IPS-15b (cell line): ENCODE measurements at regions not wholly inside any gene's neighbourhood (a gene's known extent, or its start where the extent isn't known, plus 50 kb on each side); places are given as distances from the start of the nearest gene placed in this dataset.

Source experiments
- H3K27me3 ChIP-seq: one replicate; pipeline ENCODE4 v1.6.1; 2013; ENCODE audit warnings: low read length; ENCODE audit not compliant: control insufficient read depth, insufficient read depth
- H3K36me3 ChIP-seq: one replicate; pipeline ENCODE4 v1.6.1; 2013; ENCODE audit warnings: low read length; ENCODE audit not compliant: control insufficient read depth, insufficient read depth
- H3K4me1 ChIP-seq: one replicate; pipeline ENCODE4 v1.6.1; 2013; ENCODE audit warnings: mild to moderate bottlenecking, low read length; ENCODE audit not compliant: control insufficient read depth, insufficient read depth
- H3K4me3 ChIP-seq: one replicate; pipeline ENCODE4 v1.5.1; 2013; ENCODE audit warnings: low read depth, low read length
- H3K9ac ChIP-seq: one replicate; pipeline ENCODE4 v1.6.1; 2013; ENCODE audit warnings: low read depth, mild to moderate bottlenecking, low read length
- H3K9me3 ChIP-seq: one replicate; pipeline ENCODE4 v1.6.1; 2013; ENCODE audit warnings: mild to moderate bottlenecking, low read length; ENCODE audit not compliant: control insufficient read depth, insufficient read depth

- Histone ChIP-seq H3K4me3 (no peak overlapping the region), H3K4me1 (no peaks in the 10 kb centered on the region), H3K9ac (no peak overlapping the region), H3K27me3 (no peaks in the 10 kb centered on the region), H3K36me3 (no peaks in the 10 kb centered on the region), H3K9me3 (no peaks in the 10 kb centered on the region)
These were observed 69.9 kb upstream of the CDH5 start for GRCh38 chr16:66296591-66296990.

DNA sequence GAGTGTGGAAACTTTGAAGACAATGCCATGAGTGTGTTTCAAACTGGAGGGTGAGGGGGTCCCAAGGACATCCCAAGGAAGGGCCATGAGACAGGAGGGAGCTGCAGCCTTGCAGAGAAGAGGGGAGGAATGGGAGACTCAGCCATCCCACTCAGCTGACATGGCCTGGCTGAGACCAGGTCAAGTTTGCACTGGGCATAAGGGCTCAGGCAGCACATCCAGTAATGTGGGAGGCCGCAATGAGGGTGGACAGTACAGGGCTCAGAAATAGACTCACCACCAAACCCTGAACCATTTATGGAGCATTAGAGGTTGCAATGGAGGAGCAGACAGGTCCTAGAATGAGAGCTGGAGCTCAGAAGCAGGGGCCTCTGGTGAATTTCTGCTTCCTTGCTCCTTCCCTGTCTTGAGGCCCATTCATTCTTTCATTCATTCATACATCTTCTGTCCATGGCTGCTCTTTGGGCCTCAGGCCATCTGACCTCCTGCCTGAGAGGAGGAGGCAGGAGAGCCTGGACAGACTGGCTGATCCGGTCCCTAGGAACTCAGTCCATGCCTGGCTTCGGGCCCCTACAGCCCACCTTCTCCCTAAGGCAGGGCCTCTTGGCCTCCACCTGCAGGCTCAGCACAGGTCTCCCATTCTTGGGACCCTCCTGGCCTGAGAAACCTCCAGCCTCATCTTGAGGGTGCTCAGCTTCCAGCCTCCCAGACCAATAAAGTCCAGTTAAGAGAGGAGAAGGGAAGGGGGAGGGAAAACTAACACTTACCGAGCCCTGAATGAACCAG is 70.5 kb upstream of the CDH5 start:
- Histone ChIP-seq H3K4me3 (no peak overlapping the region), H3K9ac (no peak overlapping the region), H3K9me3 (no peaks in the 10 kb centered on the region), H3K4me1 (no peaks in the 10 kb centered on the region), H3K27me3 (no peaks in the 10 kb centered on the region), H3K36me3 (no peaks in the 10 kb centered on the region)

DNA sequence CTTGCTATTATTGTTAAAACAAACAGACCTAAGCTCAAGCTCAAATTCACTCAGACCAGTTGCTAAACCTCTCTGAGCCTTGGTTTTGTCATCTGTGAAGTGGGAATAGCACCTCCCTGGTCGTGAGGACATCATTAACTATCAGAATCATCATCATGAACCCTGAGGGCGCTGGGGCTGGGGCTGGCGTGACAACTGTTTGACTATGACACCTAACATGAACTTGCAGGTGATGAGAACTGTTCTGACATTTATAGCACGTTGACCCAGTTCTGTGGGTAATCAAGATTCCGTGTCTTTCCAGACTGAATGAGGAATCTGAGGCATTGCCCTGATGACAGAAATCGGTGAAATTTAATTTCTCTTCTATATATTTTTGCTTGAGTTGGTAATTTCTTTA is 71.3 kb upstream of the CDH5 start:
- Histone ChIP-seq H3K27me3 (no peaks in the 10 kb centered on the region), H3K4me3 (no peak overlapping the region), H3K9ac (no peak overlapping the region), H3K4me1 (no peaks in the 10 kb centered on the region), H3K36me3 (no peaks in the 10 kb centered on the region), H3K9me3 (no peaks in the 10 kb centered on the region)

DNA sequence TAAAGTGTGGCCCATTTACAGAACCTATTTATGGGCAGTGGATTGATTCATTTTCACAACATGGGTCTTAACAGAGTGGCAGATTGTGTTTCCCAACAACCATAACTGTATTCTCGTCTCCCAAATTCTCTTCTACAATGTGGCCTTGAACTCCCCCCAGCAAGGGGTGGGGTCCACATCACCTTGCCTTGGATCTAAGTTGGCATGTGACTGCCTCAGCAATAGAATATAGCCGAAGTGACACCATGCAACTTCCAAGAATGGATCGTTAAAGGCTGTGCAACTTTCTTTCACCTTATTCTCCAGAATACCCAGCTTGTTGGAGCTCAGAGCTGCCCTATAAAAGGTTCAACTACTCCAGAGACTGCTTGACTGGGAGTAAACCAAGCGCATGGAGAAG is 72.0 kb upstream of the CDH5 start:
- Histone ChIP-seq H3K36me3 (no peaks in the 10 kb centered on the region), H3K27me3 (no peaks in the 10 kb centered on the region), H3K9me3 (no peaks in the 10 kb centered on the region), H3K4me1 (no peaks in the 10 kb centered on the region), H3K4me3 (no peak overlapping the region), H3K9ac (no peak overlapping the region)

GRCh38 chr16:66293932-66294331 is 72.6 kb upstream of the CDH5 start:
- H3K4me1 ChIP-seq: no peaks in the 10 kb centered on the region
- H3K27me3 ChIP-seq: no peaks in the 10 kb centered on the region
- H3K36me3 ChIP-seq: no peaks in the 10 kb centered on the region
- H3K9ac ChIP-seq: no peak overlapping the region
- H3K4me3 ChIP-seq: no peak overlapping the region
- no peaks in the 10 kb centered on the region for H3K9me3 ChIP-seq

- Histone ChIP-seq H3K9me3 (no peaks in the 10 kb centered on the region), H3K27me3 (no peaks in the 10 kb centered on the region), H3K9ac (no peak overlapping the region), H3K4me1 (no peaks in the 10 kb centered on the region), H3K36me3 (no peaks in the 10 kb centered on the region), H3K4me3 (no peak overlapping the region)
These were observed 73.2 kb upstream of the CDH5 start for GRCh38 chr16:66293207-66293735.

- Histone ChIP-seq H3K27me3 (no peaks in the 10 kb centered on the region), H3K36me3 (no peaks in the 10 kb centered on the region), H3K9ac (no peak overlapping the region)
These were observed 74.1 kb upstream of the CDH5 start for GRCh38 chr16:66292241-66292935.

DNA sequence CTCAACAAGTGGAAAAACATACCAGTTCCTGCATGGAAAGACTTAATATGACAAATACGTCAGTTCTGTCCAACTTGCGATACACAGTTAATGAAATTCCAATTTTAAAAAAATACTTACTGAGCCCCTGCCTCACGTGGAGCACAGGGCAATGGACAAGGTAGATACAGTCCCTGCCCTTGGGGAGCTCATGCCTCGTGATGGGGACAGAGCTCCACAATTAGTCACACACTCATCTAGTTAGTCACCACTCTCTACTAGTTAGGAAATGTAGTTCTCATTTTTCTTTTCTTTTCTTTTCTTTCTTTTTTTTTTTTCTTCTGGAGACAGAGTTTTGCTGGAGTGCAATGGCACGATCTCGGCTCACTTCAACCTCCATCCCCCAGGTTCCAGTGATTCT is 74.7 kb upstream of the CDH5 start:
- no peaks in the 10 kb centered on the region for H3K4me1 ChIP-seq
- no peak overlapping the region for H3K4me3 ChIP-seq
- no peak overlapping the region for H3K9ac ChIP-seq
- H3K9me3 ChIP-seq: no peaks in the 10 kb centered on the region
- no peaks in the 10 kb centered on the region for H3K27me3 ChIP-seq
- no peaks in the 10 kb centered on the region for H3K36me3 ChIP-seq

More at GRCh38 chr16:66292241-66292935, 74.1 kb upstream of the CDH5 start:
- Histone ChIP-seq H3K4me3 (no peak overlapping the region), H3K9me3 (no peaks in the 10 kb centered on the region), H3K4me1 (no peaks in the 10 kb centered on the region)

DNA sequence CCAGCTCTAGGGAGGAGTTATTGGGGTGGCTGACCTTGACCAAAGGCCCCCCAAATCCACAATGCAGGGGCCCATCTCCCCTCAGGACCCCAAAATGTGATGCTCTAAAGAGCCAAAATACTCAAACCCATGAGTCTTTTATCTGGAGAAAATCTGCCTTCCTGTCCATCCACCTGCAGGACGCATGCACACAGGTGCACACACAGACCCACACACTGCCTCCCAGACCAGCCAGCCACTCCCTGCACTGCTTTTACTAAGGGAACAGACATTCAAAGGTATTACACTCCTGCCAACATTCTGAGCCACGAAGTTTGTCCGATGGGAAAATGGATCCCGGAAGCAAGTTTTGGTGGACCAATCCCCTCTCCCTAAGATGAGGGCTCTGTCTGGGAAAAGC is 76.1 kb upstream of the CDH5 start:
- Histone ChIP-seq H3K9me3 (no peaks in the 10 kb centered on the region), H3K4me1 (no peaks in the 10 kb centered on the region), H3K9ac (no peak overlapping the region), H3K27me3 (no peaks in the 10 kb centered on the region), H3K36me3 (no peaks in the 10 kb centered on the region), H3K4me3 (no peak overlapping the region)

DNA sequence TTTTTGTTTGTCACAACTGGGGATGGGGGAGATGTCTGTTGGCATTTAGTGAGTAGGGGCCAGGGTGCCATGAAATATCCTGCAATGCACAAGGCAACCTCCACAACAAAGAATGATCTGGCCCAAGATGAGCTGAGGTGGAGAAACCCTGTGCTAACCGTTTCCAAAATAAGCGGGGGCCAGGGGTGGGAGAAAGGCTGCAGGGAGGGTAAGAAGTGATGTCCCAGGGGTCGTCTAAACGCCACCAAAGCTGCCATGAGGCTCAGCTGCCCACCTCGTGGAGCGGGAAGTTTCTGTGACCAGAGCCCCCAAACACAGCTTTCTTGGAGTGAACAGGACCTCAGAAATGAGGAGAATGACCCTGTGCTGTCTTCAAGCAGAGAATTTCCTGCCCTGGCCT is 76.5 kb upstream of the CDH5 start:
- Histone ChIP-seq H3K4me3 (no peak overlapping the region), H3K9me3 (no peaks in the 10 kb centered on the region), H3K4me1 (no peaks in the 10 kb centered on the region), H3K27me3 (no peaks in the 10 kb centered on the region), H3K36me3 (no peaks in the 10 kb centered on the region), H3K9ac (no peak overlapping the region)

- Histone ChIP-seq H3K9me3 (no peaks in the 10 kb centered on the region), H3K9ac (no peak overlapping the region), H3K36me3 (no peaks in the 10 kb centered on the region), H3K27me3 (no peaks in the 10 kb centered on the region), H3K4me1 (no peaks in the 10 kb centered on the region), H3K4me3 (no peak overlapping the region)
These were observed 77.3 kb upstream of the CDH5 start for GRCh38 chr16:66289051-66289680.

- Histone ChIP-seq H3K4me1 (no peaks in the 10 kb centered on the region), H3K36me3 (no peaks in the 10 kb centered on the region), H3K9ac (no peak overlapping the region), H3K27me3 (no peaks in the 10 kb centered on the region), H3K4me3 (no peak overlapping the region), H3K9me3 (no peaks in the 10 kb centered on the region)
These were observed 78.6 kb upstream of the CDH5 start for GRCh38 chr16:66287926-66288325.
